Fibroblast of skin of left biceps (primary cell): ENCODE measurements at regions not wholly inside any gene's neighbourhood (a gene's known extent, or its start where the extent isn't known, plus 50 kb on each side); places are given as distances from the start of the nearest gene placed in this dataset.
"Not testable (repeated sequence)": the region's sequence is repeated elsewhere in the genome, so short reads cannot be mapped to it uniquely, and the experiment has no call there.

Source experiments
- DNase-seq, 2 experiments: peaks; one replicate each; pipeline ENCODE4 v3.0.0-alpha.2; 2013; ENCODE audit warnings: low read depth in 2 of 2

- no peak for DNase-seq
Measured at GRCh38 chr6:137399881-137400443, 94.2 kb downstream of the OLIG3 start.

GRCh38 chr6:137395316-137395715 is 98.9 kb downstream of the OLIG3 start:
- DNase-seq, result no peak

- no peak for DNase-seq
Measured at GRCh38 chr6:137391061-137391814, 103.0 kb downstream of the OLIG3 start.

- DNase-seq, result no peak
Measured at GRCh38 chr6:137390334-137390733, 103.9 kb downstream of the OLIG3 start.

GRCh38 chr6:137389150-137389704 is 105.0 kb downstream of the OLIG3 start:
- DNase-seq, result no peak

GRCh38 chr6:137387096-137387764 is 107.0 kb downstream of the OLIG3 start:
- DNase-seq, result no peak

- DNase-seq, result not testable (repeated sequence)
Measured at GRCh38 chr6:137383287-137383686, 110.9 kb downstream of the OLIG3 start.

- DNase-seq, result no peak
Measured at GRCh38 chr6:137378090-137378369, 116.2 kb downstream of the OLIG3 start.

- no peak for DNase-seq
Measured at GRCh38 chr6:137373296-137373695, 120.9 kb downstream of the OLIG3 start.

GRCh38 chr6:137372532-137372931 is 121.7 kb downstream of the OLIG3 start:
- no peak for DNase-seq

GRCh38 chr6:137371634-137372016 is 122.6 kb downstream of the OLIG3 start:
- DNase-seq, result no peak

- DNase-seq, result no peak
Measured at GRCh38 chr6:137370871-137371633, 123.1 kb downstream of the OLIG3 start.

GRCh38 chr6:137369136-137369535 is 125.1 kb downstream of the OLIG3 start:
- no peak for DNase-seq

GRCh38 chr6:137365707-137366437 is 128.3 kb downstream of the OLIG3 start:
- DNase-seq, result no peak

GRCh38 chr6:137363805-137364138 is 130.4 kb downstream of the OLIG3 start:
- DNase-seq, result no peak

GRCh38 chr6:137362878-137363804 is 131.1 kb downstream of the OLIG3 start:
- no peak for DNase-seq

- no peak for DNase-seq
Measured at GRCh38 chr6:137361701-137362100, 132.5 kb downstream of the OLIG3 start.

GRCh38 chr6:137358273-137358672 is 135.9 kb downstream of the OLIG3 start:
- no peak for DNase-seq

- no peak for DNase-seq
Measured at GRCh38 chr6:137357948-137358266, 136.3 kb downstream of the OLIG3 start.

GRCh38 chr6:137357263-137357947 is 136.8 kb downstream of the OLIG3 start:
- DNase-seq, result no peak
